ENCODE measurements at regions not wholly inside any gene's neighbourhood (a gene's known extent, or its start where the extent isn't known, plus 50 kb on each side); places are given as distances from the start of the nearest gene placed in this dataset.
"Not testable (repeated sequence)": the region's sequence is repeated elsewhere in the genome, so short reads cannot be mapped to it uniquely, and the experiment has no call there.

DNA sequence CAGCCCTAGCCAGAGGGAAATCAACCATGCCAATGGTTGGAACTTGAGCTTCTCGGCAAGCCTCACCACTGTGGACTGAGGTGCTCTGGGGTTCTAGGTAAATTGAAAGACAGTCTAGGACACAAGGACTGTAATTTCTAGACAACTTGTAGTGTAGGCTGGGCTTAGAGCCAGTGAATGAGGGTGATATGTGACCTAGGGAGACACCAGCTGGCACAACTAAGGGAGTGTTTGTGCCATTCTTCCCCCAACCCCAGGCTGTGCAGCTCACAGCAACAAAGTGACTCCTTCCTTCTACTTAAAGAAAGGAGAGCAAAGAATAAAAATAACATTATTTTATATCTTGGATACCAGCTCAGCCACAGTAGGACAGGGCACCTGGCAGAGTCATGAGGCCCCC lies 1690.7 kb upstream of the TMEFF2 start:
- no peak for DNase-seq

DNA sequence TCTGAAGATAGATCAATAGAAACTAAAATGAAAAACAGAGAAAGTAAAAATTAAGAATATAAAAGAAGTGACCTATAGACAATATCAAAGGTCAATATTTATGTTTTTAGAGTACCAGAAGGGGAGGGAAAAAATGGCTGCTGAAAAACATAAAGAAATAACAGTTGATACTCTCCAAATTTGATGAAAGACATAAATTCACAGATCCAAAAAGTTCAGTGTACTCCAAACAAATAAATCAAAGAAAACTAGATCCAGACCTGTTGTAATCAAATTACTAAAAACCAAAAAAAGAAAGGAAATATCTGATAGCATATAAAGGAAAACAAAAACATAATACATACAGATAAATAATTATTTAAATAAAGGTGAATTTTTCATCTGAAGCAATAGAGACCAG lies 1689.1 kb upstream of the TMEFF2 start:
- DNase-seq = no peak

DNA sequence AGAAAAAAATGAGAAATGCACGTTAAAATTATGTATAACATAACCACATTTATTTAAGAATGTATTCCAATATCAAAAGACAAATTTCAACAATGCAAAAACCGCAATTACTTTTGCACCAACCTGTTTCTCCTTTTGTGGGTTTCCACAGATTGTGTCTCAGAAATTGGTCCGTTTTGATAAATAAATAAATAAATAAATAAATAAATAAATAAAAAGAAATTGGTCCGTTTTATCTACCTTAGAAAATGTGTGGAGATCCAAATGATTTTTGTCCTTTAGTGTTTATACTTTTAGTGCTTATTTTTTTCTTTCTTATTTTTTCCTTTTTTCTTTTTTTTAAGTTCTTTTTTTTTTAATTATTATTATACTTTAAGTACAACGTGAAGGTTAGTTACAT lies 1682.2 kb upstream of the TMEFF2 start:
- DNase-seq = no peak

DNA sequence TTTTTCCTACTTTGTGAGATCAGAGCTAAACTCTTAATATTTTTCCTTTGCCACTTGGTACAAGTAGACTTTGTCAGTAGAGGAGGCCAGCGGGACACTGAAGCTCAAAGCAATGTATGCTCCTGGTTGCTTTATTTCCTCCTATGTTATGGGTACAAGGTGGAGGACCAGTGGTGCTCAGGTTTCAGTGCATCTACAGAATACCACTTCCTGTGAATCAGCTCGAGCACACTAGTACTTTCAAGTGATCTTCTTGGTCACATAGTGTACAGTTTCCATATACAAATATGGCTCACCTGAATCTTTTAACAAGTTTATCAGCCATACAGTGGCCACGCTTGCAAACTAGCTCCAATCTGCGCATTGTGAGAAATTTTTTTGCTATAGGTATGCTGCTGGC lies 1674.8 kb upstream of the TMEFF2 start:
- no peak for DNase-seq

DNA sequence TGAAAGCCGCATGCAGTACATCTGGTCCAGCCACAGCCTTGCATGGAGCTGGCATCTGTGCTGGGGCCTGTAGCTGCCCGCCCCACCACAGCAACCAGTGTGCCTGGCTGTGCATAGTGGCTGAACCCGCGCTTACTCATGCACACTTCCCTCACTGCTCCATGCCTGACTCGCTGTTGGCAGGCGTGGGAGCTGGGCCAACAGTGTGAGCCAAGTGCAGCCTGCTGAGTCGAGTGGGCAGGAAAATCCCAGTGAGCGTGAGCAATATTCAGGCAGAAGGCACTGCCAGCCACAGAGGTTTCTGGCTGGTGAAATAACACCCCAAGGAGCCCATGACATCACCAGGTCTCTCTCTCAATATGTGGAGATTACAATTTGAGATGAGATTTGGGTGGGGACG lies 1674.1 kb upstream of the TMEFF2 start:
- DNase-seq = no peak

DNA sequence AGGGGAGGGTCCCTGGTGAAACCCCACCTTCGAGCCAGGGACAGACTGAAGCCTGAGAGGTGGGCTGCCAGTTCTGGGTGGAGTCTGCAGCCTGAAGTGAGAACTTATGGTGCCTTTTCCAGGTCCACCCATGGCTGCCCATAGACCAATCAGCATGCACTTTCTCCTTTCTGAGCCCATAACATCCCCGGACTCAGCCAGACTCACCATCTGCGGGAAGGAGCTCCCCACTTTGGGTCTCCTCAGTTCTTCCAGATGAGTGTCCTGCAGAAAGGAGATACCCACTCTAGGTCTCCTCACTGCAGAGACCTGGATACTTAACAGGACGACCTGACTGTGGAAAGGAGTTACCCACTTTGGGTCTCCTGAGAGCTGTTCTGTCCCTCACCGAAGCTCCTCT lies 1673.4 kb upstream of the TMEFF2 start:
- no peak for DNase-seq

DNA sequence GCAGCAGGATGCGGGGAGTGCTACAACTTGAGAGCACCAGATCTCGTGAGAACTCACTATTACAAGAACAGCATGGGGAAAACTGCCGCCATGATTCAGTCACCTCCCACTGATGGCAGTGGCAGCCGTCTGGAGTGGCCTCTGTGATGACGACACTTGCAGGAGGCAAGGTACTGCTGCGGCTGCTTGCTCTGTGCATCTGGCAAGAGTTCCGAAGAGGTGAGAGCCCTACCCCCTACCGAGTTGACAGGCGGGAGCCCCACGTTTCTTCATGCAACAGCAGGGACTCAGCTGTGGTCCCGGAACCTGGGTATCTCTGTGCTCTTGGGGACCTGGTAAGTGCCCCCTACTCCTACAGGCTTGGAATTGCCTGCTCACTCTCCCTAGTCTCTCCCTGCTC lies 1672.7 kb upstream of the TMEFF2 start:
- no peak for DNase-seq

DNA sequence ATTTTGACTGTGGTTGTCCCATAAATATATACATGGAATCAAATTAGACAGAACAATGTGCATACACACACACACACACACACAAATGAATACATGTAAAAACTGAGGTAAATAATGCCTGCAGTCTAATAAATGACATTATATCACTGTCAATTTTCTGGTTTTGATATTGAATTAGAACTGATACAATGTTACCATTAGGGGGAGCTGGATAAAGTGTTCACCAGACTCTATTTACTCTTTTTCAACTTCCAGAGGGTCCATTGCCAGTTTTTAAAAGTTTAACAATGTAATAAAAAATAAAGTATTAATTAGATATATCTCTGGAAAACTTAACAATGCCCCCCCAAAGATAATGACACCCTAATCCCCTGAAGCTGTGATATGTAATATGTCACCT lies 1666.8 kb upstream of the TMEFF2 start:
- no peak for DNase-seq

DNA sequence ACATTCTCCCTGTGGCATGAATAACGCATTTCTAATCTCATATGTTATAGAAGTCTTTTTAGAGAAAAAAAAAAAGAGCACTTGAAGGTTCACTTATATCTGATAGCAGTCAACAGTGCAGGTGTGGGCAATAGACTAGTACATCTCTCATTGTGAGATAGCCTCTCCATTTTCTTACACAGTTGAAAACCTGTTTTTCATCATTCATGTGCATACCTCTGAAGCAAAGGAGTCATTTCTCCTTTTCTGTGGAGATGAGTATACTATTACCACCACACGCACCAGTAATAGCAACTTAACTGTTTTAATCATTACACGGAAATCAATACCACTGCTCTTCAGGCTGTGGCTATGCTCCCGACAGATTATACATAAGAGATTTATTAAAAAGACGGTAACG lies 1653.3 kb upstream of the TMEFF2 start:
- no peak for DNase-seq

DNA sequence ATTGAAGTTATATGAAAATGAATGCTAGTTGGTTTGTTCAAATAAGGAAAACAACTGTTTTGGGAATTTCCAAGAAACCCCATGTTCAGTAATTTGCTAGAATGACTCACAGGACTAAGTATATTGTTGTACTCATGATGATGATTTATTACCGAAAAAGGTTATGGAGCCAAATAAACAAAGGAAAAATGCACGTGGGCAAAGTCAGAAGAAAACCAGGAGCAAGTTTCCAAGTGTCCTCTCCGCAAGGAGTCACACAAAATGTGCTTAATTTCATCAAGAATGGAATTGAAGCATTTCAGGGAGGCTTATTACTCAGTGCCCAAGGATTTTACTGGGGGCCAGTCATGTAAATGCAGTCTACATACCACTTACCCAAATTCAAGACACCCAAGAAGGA lies 1652.4 kb upstream of the TMEFF2 start:
- DNase-seq = no peak

DNA sequence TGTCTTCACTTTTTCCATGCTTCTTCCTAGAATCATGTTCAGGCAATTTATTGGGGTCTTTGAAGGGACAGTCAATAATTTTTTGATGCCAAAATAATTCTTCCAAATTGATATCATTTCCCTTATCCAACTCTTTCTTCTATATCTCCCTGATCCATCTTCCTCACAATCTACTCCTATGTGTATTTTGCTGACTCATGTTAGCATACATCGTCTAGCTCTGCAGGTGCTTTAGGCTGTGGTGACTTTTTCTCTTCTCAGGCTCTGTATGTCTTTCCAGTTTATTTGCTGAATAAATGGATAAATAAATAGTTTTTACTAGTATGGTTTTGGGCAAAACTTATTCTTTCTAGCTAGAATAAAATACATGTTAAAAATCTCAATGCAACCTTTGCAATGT lies 1650.9 kb upstream of the TMEFF2 start:
- DNase-seq = no peak

DNA sequence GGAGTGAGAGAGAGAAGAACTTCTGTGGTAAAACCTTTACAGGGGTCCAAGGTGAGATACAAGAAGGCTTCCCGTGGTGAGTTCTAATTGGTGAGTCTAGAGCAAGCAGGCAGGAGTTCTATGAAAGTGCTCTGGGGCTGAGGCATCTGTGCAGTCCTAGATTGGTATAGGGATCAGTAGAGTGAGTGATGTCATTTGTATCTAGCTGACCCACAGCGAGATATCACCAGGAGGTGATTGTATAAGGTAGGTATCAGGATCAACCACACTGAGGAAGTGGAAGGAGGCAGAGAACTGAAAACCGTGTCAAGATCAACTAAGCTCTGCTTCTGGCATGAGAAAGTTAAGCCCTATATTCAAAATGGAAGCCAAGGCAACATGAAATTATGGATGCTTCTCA lies 1648.9 kb upstream of the TMEFF2 start:
- no peak for DNase-seq

DNA sequence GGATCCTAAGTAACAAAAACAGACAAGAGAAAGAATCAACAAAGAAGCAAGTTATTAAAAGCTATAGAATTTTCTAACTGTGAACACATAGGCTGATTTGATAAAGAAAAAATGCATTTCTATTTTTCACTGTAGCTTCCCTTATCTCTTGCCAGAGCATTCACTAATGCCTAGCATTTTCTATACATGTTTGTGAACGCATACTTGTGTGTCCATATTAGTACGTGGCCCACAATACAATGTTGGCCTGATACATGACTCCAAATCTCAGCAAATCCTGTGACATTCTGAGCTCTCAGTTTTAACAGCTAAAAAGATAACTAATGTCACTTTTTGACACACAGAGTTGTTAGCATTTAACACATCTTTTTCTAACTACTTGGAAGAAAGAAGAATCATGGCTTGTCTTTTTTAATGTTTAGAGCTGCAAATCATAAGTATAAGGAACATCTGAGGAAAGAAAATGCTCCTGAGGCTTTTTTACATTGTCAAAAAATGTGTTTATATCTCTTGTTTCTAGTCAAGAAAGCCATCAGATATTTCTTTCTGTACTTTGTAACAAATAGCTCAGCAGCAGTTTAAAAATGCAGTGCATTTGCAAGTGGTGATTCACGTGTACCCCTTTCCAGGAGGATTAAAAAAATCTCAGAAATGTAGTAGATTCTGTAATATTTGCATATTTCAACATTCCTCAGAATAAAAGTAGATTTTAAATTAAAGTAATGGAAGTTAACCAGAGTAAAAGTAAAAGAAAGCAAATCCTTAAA lies 1646.8 kb upstream of the TMEFF2 start:
- no peak for DNase-seq

DNA sequence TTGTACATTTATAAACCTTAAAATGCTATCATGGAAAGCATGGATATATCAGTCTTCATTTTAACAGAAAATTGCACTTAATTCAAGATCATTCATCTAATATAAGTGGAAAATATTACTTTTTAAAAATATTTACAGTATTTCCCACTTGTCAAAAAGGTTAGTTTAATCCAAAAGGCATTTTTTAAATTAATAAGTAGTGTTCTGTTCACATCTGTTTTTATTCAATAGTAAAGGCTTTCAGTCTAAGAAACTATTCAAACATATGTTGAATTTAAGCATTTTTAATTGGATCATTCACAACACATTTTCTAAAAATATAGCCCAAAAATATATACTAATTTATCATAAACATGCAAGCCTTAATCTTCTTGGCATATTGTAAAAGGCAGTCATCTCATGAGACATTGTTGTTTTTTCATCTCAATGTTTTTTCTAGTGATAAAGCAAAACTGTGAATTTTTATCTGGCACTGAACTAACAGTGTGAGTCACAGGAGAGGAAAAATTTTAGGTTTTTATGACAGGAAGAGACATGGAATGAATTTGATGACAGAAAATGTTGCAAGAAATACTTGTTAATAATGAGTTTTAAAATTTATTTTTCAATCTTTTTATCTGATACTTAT lies 1642.5 kb upstream of the TMEFF2 start:
- no peak for DNase-seq

DNA sequence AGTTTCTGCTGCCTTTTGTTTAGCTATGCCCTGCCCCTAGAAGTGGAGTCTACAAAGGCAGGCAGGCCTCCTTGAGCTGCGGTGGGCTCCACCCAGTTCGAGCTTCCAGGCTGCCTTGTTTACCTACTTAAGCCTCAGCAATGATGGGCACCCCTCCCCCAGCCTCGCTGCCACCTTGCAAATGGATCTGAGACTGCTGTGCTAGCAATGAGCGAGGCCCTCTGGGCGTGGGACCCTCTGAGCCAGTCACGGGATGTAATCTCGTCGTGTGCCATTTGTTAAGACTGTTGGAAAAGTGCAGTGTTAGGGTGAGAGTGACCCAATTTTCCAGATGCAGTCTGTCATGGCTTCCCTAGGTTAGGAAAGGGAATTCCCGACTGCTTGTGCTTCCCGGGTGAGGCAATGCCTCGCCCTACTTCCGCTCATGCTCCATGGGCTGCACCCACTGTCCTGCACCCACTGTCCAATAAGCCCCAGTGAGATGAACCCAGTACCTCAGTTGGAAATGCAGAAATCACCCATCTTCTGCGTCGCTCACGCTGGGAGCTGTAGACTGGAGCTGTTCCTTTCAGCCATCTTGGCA lies 1641.8 kb upstream of the TMEFF2 start:
- not testable (repeated sequence) for DNase-seq

DNA sequence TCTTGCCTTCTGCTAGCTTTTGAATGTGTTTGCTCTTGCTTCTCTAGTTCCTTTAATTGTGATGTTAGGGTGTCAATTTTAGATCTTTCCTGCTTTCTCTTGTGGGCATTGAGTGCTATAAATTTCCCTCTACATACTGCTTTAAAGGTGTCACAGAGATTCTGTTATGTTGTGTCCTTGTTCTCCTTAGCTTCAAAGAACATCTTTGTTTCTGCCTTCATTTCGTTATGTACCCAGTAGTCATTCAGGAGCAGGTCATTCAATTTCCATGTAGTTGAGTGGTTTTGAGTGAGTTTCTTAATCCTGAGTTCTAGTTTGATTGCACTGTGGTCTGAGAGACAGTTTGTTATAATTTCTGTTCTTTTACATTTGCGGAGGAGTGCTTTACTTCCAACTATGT lies 1639.2 kb upstream of the TMEFF2 start:
- DNase-seq = not testable (repeated sequence)

DNA sequence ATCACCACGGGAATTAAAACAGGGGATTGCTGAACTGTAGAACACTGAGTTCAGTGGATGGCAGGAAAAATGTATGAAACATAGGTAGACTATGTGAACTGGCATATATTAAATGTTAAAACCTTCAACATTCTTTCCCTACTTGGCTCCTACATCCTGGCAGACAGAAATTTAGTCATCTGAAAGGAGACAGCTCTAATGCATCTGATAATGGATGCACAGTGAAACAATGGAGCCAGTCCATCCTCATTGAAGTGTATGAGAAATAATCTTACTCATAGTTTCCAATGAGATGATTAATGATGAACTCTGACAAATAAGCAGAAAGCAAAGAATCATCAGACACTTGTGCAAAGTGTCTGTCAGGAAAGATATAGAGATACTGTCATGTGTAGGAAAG lies 1629.7 kb upstream of the TMEFF2 start:
- DNase-seq = no peak

DNA sequence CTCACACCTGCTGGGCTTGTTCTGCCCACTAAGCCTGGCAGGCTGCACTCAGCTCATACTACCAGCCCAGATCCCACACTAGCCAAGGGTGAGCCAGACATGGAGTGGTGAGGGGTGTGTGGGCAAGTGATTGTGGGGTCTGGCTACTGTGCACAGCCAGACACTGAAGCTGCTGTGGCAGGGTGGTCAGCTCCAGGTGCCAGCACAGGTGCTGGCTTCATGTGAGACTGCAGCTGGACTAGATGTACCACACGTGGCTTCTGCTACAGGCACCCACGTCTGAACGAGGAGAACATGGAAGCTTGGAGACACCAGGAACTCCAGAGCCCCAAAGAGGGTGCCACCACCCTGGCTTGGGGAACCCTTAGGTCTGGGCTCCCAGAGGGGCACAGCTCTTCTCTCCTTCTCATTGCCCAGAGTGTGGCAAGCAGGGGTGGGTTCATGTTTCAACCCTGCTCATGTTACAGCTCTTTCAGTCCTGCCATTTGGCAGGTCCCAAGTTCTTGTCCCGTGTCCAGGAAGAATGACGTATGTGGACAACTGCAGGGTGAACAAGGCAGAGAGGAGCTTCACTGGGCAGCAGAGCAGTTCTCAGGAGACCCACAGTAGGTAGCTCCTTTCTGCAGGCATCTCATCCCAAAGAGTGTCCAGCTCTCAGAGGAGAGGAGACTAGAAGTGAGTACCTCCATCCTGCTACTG lies 1624.2 kb upstream of the TMEFF2 start:
- DNase-seq = no peak

DNA sequence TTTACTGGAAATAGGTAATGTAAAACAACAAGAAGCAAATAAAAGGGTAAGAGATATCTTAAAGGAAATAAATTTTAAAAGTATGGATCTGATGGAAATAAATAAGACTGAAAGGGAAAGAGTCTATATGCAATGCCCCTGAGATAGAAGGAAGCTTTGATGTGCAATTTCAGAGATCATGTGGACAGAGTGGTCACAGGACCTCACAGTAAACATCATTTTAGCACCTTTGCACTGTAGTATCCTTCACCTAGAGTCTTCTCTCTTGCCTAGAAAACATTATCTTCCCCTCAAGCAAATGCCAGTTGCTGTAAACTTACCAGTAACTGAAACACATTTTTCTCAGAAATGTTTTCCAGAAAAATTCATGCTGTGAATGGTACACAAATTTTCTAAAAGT lies 1621.3 kb upstream of the TMEFF2 start:
- no peak for DNase-seq

DNA sequence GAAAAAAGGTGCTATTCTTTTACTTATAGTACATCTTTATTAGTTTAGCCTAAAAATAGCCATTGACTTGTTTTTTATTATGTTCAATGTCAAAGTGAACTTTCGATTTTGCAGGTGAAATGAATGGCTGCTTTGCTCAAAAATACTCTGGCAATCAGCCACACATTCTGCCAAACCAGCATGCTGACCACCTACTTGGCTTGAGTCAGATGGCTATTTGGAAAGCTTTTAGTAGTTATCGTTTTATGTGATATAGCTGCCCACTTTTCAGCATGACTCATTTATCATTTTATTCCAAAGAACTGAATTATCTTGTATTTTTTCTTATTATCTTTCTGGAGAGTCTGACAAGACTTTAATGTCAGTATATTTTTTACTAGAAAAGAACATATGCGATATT lies 1615.8 kb upstream of the TMEFF2 start:
- DNase-seq = no peak

DNA sequence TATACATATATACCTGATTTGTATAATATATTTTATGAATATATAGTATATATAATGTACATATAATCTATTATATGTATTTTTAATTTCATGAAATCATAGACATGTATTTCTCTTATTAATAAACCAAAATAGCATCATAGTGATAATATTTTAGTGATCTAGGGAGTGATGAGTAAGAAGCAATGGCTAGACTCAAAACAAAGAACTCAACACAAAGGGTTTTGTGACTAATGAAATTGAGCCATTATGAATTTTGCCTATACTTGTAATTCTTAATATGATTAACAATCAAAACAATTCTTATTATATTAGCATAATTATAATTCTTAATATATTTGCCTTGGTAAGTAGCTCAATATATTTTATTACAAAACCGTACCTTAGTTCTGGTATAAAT lies 1614.1 kb upstream of the TMEFF2 start:
- DNase-seq = no peak

DNA sequence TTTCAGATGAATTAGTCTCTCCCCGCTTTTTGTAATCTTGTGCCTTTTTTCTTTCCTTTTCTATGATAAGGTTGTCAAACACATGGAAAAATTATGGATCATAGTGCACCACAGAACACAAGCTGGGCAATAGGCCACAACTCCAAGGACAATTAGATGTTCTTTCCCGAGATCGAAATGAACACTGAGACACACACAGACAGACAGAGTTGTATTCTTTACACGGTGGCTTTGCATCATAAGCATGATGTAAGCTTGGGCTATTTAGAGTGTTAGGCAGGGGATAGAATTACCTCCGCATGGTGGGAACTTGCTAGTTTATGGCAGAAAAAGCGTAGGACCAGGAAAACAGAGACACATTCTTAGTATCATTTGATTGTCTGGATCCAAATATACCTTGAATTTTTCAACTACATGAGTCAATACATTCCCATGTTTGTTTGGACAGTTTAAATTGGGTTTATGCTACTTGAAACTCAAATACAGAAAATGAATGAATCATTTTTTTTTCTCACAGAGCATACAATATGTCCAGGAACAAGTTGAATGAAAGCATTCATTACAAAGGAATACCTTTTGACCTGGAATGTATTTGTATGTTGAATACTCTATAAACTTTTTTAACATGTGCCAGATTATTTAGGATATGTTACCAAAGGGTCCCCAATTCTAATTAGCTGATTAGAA lies 1611.5 kb upstream of the TMEFF2 start:
- DNase-seq = no peak

DNA sequence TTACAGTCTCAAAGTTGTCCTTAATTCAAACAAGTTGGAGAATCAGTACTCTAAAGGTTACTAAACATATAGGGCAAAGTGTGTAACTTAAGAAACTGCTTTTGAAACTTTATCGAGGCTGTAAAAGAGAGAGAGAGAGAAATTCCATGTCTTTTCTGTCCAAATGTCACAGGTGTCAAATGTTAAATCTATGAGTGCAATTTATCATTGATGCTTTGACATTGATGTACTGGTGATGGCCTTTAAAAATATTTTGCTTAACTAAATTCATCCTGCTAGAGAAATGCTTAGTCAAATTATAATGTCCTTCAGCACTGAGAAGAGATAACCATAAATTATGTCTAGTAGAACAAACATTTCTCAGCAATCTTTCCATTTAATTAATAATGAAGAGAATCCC lies 1602.1 kb upstream of the TMEFF2 start:
- no peak for DNase-seq

Measured in NCI-H1436 (cell line).